ENCODE measurements at regions not wholly inside any gene's neighbourhood (a gene's known extent, or its start where the extent isn't known, plus 50 kb on each side); places are given as distances from the start of the nearest gene placed in this dataset.

- no peak for DNase-seq (ENCODE audit: low read depth in 2 of 3, low spot score in 2 of 3)
These were observed 109.6 kb downstream of the ICOS start for GRCh38 chr2:204046145-204046544.

DNA sequence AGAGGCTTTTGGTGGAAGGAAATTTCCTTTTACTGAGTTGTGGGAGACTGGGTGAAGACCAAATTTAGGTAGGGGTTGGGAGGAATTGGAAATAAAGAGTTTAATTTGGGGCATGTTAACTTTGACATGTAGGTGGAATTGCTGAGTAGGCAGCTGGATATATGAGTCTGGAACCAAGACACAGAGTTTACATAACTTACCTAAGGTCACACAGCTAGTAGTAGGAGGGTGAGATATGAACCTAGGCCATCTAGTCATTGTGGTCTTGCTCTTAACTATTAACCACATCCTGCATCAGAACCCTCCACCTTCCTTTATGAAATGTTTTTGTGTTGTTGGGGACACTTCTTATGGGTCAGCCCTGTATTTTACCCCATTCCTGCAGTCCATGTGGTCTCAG, 113.1 kb downstream of the ICOS start:
- no peak for DNase-seq (ENCODE audit: low read depth in 2 of 3, low spot score in 2 of 3)

GRCh38 chr2:204050681-204051080, 114.1 kb downstream of the ICOS start:
- DNase-seq (ENCODE audit: low read depth in 2 of 3, low spot score in 2 of 3), result no peak

GRCh38 chr2:204051476-204051875, 114.9 kb downstream of the ICOS start:
- no peak for DNase-seq (ENCODE audit: low read depth in 2 of 3, low spot score in 2 of 3)

DNA sequence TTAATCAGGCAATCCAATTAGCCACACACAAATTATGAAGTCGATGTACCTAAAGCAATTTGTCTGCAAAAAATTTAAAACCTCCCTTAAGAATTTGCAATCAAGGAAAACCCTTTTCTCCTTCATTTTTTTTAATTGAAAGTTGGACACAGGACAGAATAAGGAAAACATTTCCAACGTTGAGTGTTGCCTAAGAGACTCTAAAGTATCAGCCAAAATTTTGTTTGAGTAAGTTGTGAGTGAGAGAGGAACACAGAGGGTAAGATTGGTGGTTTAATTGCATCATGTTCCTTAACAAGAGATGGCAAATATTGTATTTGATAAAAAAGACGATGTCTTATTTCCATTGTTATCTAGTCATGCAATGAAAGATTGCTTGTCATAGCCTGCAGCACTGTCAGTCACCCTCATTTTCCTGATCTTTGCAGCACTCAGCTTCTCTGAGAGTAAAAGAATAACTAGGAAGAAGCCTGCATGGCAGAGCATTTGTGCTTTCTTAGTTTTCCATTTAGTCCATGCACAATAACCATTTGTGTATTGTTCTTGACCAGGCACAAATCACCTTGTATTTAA, 115.5 kb downstream of the ICOS start:
- DNase-seq (ENCODE audit: low read depth in 2 of 3, low spot score in 2 of 3), result no peak

GRCh38 chr2:204059016-204059415, 122.5 kb downstream of the ICOS start:
- no peak for DNase-seq (ENCODE audit: low read depth in 2 of 3, low spot score in 2 of 3)

DNA sequence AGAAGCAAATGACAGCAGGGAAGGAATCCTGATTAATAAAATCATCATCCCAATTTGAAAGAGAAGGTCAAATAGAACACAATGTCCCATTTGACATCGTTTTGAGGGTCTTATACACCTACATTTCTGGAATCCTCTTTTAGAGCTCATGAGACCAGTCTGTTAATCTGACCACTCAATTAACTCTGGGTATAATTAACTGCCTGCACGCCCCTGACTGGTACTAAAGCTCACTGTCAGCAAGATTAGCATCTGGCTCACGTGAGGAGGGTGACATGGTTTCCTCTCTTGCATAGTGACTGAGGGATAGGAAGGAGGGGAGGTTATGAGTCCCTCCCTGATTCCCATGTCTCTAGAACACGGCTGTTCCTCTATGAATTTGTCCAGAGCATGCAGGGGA, 124.3 kb downstream of the ICOS start:
- DNase-seq (ENCODE audit: low read depth in 2 of 3, low spot score in 2 of 3), result no peak

GRCh38 chr2:204061241-204061640, 124.7 kb downstream of the ICOS start:
- DNase-seq (ENCODE audit: low read depth in 2 of 3, low spot score in 2 of 3), result no peak

DNA sequence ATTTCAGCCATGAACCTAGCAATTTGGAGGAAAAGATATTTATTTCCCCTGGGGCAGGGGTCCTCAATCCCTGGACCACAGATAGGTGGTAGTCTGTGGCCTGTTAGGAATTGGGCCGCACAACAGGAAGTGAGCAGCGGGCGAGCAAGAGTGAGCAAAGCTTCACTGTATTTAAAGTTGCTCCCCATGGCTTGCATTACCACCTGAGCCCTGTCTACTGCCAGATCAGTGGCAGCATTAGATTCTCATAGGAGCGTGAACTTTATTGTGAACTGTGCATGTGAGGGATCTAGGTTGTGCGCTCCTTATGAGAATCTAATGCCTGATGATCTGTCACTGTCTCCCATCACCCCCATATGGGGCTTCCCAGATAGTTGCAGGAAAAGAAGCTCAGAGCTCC, 127.6 kb downstream of the ICOS start:
- no peak for DNase-seq (ENCODE audit: low read depth in 2 of 3, low spot score in 2 of 3)

DNA sequence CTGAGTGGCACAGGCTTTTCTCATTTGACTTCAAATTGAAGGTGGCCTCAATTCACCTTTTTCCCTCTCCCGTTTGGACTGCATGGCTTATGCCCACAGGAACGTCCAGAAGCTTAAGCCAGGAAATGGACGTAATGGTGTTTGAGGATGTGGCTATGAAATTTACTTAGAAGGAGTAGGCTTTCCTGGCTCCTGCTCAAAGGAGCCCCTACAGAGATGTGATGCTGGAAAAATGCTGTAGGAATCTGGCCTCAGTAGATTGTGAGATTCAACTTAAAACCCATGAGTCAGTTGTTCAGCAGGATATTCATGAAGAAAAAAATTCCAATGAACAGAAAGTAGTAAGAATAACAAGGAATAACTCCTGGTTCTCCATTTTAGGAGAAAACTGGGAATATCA, 129.0 kb downstream of the ICOS start:
- DNase-seq (ENCODE audit: low read depth in 2 of 3, low spot score in 2 of 3), result no peak

- DNase-seq (ENCODE audit: low read depth in 2 of 3, low spot score in 2 of 3), result no peak
These were observed 129.5 kb downstream of the ICOS start for GRCh38 chr2:204066051-204066450.

- no peak for DNase-seq (ENCODE audit: low read depth in 2 of 3, low spot score in 2 of 3)
These were observed 133.2 kb downstream of the ICOS start for GRCh38 chr2:204069804-204070203.

DNA sequence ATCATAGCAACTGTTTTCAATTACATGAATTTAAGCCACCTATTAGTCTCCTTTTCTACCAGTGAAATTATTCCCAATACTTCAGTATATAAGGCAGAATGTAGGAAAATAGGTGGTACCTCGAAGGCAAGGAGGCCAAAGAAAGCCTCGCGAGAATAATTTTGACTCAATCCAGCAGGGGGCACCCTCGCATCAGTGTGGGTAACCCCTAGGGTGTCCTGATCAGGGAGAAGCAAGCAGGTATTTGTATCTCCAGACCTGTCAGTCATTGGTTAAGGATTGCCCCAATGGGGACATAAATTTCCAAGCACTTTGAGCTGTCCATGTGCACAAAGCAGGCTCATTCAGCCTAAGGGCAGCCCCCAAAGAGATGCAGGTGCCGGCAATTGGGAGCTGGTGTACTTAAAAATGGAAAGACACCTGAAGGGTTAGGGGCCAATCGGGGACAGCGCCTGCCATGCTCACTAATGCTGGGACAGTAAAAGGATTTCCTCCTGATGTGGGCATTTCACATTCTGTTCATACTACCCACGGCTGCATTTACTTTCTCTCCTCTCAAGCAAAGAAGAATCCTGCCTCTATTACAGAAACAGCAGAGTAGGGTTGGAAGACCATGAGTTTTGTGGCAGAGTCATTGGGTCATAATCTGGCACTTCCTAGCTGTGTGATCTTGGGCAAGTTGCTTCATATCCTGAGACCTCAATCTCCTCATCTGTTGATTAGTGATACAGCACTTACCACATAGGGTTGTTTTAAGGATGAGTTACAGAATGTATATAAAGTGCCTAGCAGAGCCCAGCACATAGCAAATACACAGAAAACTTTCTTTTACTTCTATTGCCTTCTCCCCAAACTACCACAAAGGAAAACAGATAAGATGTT, 136.1 kb downstream of the ICOS start:
- DNase-seq (ENCODE audit: low read depth in 2 of 3, low spot score in 2 of 3), result peak; percentile 35 to 71 (median 70)

DNA sequence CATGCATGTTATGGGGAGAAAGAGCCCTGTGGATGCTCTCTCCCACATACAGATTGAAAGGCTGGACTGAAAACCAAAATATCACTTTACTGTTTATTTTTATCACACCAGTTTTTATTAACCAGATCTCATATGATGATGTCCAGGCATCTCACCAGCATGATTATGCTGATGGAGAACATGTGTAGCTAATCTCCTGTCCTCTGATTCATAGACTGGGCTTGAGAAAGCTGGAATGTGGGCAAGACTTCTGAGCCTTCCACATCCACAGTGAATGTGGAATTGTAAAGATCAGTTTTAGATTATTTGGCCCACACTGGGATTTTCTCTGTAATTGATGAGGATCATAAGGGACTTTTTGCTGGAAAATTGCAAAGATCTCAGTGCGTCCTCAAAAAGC, 137.9 kb downstream of the ICOS start:
- DNase-seq (ENCODE audit: low read depth in 2 of 3, low spot score in 2 of 3), result no peak

DNA sequence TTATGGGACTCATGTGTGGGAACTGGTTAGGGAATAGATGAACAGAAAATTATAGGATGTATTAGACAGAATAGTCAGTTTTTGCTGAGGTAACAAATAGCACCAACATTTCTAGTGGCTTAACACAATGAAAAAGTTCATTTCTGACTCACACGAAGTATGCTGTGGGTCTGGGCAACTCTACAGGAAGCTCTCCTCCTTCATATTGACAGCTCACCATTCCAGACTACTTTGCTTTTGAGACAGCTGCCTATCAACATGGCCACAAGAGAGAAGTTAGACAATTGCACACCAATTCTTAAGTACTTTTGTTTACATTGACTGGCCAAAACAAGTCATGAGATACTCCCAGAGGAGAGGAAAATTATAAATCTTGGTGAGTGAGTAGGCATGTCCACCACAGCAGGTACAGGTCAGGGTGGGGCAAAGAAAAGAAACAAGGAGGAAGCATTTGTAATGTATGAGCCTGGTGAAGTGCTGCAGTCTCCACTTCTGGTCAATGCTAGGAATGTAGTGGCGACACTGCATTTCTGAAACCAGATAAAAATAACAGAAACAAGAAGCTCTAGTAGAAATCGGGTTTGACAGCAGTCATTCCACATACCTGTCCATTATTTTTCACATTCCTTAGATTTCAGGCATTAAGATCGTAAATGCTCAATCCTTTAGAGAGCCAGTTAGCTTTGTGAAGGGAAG, 141.6 kb downstream of the ICOS start:
- no peak for DNase-seq (ENCODE audit: low read depth in 2 of 3, low spot score in 2 of 3)

DNA sequence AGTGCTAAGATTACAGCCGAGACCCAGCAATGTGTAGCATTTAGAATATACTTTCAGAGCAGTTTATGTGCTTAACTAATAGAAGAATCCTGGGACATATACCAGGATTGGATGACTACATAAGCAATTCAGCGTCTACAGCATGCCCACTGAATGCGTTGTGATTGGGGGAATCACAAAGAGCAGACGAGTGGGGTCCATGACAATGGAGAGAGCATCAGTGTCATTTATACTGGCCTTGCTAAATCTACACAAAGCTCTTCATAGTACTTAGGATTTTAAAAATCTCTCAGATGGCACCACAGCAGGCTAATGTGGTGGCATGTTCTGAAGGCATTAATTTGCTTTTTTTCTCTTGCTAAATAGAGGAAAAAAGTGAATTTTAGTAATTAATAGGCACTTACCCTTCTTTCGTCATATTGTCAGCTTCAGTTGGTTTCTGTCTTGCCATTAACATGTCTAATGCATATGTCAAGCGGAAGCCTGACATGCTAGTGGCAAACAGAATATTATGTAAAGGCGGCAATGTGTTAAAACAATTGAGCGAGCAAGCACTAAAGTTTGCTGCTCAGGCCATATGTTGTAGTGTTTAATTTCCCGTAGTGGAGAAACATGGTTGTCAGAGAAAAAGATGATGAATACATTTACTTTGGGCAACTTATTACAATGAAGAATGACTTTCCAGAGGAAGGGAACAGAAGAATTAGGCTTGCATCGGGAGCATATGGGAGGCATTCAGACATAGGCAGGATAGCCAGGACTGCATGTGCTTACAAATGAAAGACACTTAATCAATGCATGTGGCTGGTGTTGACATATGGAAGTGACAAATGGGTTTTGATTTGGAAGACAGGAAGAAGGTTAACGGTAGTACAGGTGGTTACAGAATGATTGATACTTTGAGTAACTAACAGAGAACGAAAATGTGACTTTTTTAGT, 145.2 kb downstream of the ICOS start:
- no peak for DNase-seq (ENCODE audit: low read depth in 2 of 3, low spot score in 2 of 3)

GRCh38 chr2:204086167-204086566, 149.6 kb downstream of the ICOS start:
- DNase-seq (ENCODE audit: low read depth in 2 of 3, low spot score in 2 of 3), result no peak

- DNase-seq (ENCODE audit: low read depth in 2 of 3, low spot score in 2 of 3), result no peak
These were observed 152.5 kb downstream of the ICOS start for GRCh38 chr2:204089105-204089504.

DNA sequence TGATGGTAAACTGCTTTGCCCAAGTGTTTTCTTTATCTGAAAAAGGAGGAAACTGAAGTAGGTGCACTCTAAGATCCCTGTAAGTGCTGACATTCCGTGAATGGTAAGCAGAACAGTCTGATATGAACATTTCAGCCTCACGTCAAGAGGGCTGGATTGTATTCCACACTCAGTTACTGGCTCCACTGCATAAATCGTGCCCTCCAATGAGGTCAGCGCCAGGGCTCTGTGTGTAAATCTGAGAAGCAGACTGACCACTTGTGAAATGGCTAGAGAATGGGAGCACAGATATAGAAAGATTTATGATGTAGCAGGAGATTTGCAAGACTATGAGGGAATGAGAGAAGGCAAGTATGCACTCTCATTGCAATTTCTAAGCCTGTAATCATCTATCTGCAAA, 153.0 kb downstream of the ICOS start:
- DNase-seq (ENCODE audit: low read depth in 2 of 3, low spot score in 2 of 3), result no peak

DNA sequence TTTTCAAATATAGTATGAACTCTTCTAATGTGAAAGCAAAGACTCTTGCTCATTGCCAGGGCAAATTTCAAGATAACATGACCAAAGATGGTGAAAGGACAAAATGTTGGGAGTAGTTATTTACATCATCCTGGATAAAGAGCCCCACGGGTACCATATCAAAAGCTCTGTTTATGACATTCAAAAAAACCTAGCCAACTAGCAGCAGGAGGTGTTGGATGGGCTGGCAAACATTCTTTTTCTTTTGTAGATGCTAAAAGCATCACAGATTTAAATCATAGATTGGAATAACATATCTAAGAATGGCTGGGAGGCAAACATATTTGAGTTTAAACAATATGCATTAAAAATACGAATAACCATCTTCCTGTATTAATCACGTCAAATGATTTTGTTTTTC, 153.5 kb downstream of the ICOS start:
- DNase-seq (ENCODE audit: low read depth in 2 of 3, low spot score in 2 of 3), result no peak

DNA sequence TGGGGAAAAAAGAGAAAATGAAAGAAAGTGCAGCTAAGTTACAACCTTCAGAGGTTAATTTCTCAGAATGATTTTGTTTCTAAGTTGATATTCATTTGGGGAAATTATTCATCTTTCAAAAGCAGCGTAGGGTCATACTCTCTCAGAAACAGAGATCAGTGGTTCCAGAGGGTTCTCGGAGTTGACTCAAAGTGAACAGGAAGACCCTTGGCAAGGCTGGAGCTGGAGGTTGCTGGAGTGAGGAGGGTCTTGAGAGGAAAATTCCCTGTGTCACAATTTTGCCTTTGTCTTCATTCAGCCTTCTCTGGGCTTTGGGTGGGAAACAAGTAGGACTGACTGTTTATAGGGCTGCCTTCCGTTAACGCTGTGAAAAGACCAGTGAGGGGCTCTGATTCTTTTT, 168.2 kb downstream of the ICOS start:
- no peak for DNase-seq (ENCODE audit: low read depth in 2 of 3, low spot score in 2 of 3)

Measured in activated CD8-positive, alpha-beta memory T cell treated with anti-CD3 and anti-CD28 coated beads for 48 hours (primary cell).